Kidney tubule cell (primary cell): ENCODE measurements at regions not wholly inside any gene's neighbourhood (a gene's known extent, or its start where the extent isn't known, plus 50 kb on each side); places are given as distances from the start of the nearest gene placed in this dataset.

ENCODE experiments used
- DNase-seq: peaks from one replicate; pipeline ENCODE4 v3.0.0-alpha.2; 2018; ENCODE audit warnings: low spot score

GRCh38 chr9:107720501-107720900, 230.9 kb upstream of the KLF4 start:
- DNase-seq, result no peak

DNA sequence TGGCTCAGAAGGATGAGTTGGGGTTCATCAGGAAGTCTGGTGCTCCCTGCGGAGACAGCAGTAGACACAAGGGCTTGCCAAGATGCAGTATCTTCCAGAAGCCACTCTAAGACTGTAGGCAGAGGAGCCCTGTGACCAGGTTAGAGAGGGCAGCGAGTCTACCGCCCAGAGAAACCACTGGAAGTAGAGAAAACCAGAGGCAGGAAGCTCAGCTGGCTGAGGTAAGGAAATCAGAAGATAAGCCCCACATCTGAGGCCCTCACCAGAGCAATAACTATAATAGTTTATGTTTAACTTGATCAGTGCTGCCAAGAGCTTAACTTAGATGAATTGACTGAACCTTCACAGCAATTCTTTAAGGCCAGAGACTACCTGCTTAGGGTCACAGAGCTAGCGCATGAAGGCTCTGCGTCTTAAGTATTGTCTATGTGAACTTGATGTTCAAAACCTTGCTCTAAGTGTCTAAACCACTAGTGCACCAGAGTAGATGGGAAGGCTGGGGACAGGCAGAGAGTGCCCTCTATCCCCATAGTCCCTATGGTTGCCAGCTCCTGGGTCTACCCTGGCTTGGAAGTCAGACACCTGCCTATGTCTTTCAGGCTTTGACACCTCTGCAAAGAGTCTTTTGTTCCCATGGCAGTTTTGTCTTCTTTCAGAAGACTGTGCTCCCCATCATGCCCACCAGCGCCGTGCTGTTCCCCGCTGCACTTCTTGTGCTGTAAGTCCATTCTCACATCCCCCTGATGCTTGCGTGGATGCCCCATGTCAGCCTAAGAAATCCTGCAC, 228.2 kb upstream of the KLF4 start:
- peak; percentile 6 for DNase-seq

GRCh38 chr9:107715740-107716139, 226.2 kb upstream of the KLF4 start:
- no peak for DNase-seq

GRCh38 chr9:107713470-107713869, 223.9 kb upstream of the KLF4 start:
- DNase-seq, result no peak

DNA sequence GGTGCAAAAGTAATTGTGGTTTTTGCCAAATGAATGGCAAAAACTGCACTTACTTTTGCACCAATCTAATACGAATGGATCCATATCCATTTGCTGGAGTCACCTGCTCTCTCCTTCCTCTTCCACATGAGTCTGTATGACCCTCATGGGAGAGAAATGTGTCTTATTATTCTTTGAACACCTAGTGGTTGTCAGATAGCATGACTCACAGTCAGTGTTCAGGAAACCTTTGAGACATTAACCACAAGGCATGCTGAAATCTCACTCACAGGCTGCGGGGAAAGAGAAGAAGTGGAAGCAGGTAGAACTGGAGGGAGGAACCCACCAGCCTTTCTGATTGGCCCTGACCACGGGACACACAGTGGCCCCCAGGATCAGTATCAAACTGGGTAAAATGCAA, 222.8 kb upstream of the KLF4 start:
- peak; percentile 96 for DNase-seq

- DNase-seq, result peak; percentile 98
Measured at GRCh38 chr9:107711542-107711941, 222.0 kb upstream of the KLF4 start.

DNA sequence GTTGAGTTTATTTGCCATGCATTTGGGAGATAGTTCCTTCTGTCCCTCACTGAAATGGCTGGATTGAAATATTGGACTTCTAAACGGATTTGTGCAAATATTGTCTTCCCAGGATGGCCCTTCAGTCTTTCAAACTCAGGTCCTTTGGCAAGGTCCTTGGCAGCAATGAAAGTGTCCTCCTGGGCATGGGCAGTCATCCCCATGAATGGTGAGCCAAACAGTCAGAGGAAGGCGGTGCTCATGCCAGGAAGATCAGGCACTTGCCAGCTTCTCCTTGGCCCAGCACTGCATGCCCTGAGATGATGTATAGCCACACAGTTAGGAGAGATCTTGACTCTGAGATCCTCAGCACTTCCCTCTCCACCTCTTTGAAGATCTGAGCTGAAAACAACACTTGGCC, 221.4 kb upstream of the KLF4 start:
- no peak for DNase-seq

GRCh38 chr9:107710546-107710945, 221.0 kb upstream of the KLF4 start:
- DNase-seq, result no peak

DNA sequence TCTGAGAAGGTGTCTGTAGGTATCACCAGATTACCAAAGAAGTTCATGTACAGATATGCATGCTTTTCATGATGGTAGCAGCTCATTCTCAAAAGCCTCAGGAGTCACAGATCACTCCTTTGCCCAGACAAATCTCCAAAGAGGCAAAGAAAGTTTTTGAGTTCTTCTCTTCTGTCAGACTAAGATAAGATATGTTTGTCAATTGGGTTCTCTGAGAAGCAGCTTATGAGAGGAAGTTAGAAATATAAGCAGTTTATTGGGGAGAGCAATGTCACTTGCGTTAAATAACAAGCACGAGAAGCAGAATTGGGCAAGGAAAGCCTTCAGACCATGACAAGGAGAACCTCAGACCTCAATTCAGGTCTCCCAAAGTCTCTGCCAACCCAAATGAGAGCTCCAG, 219.2 kb upstream of the KLF4 start:
- DNase-seq, result no peak

DNA sequence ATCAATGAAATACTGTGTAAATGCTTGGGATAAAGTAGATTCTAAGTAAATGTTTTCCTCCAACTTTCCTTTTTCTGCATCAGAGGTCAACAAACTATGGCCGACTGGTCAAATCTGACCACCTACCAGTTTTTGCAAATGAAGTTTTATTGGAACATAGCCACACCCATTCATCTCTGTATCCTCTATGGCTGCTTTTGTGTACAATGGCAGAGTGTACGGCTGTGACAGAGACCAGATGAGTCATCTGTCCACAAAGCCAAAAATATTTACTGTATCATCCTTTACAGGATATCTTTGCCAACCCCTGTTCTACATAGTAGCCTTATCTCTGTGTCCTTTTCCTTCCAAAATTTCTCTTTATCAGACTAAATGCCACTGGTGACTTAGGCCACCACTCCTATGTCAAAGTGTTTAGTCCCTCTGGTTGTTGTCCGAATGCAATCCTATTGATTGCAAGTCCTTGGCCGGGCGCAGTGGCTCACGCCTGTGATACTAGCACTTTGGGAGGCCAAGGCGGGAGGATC, 218.4 kb upstream of the KLF4 start:
- DNase-seq, result peak; percentile 45

DNA sequence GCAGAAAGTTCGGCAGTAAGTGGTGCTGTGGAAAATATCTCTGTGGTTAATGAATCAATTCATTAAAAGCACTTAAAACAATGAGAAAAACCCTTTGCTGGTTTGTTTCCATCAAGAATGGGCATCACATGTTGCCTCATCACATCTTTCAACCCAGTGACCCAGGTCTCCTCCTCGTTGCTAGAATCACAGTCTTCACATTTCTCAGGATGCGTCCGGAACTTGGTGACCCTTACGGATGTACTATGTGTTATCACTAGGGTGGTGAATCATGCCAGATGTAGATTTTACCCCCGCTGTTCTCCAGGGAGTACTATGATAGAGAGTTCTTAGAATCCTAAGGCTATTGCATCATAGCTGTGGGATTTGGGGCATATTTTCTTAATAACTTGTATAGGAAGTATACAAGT, 217.9 kb upstream of the KLF4 start:
- DNase-seq, result peak; percentile 70

- DNase-seq, result no peak
Measured at GRCh38 chr9:107706701-107707427, 217.3 kb upstream of the KLF4 start.

GRCh38 chr9:107705521-107705920, 216.0 kb upstream of the KLF4 start:
- DNase-seq, result peak; percentile 20

- DNase-seq, result no peak
Measured at GRCh38 chr9:107704774-107705173, 215.2 kb upstream of the KLF4 start.

DNA sequence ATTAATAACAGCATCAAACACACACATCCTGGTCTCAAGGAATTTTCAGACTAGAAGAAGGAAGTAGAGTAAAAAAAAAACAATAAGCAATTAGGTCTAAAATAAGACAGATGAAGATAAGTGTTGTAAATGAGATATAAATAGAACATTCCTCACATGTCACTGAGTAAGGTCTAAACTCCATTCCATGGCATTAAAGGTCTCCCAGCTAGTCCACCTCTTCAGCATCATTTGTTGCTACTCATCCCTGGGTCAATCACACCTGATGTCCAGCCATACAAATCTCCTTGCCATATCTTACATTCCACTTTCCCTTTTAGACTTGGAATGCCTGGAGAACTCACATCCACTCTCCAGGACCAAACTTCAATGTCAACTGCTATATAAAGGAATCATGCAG, 214.1 kb upstream of the KLF4 start:
- DNase-seq, result peak; percentile 12

- DNase-seq, result no peak
Measured at GRCh38 chr9:107700847-107701246, 211.3 kb upstream of the KLF4 start.

DNA sequence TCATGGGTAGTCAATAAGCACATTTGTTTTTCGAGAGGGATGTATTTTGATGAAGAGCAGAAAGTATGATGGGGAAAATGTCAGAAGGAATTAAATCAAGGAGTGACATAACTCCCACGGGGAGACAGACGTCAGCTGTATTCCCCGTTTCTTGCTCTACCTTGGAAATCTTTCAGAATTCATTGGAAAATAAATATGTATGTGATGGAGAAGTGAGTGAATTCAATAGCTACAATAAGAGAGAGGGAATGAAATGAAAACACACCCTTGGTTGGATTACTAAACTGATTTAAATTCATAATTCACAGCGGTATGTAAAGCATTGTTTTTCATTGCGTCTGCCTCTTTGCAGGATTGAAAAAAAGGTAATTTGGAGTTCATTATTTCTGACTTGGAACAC, 209.7 kb upstream of the KLF4 start:
- DNase-seq, result no peak

DNA sequence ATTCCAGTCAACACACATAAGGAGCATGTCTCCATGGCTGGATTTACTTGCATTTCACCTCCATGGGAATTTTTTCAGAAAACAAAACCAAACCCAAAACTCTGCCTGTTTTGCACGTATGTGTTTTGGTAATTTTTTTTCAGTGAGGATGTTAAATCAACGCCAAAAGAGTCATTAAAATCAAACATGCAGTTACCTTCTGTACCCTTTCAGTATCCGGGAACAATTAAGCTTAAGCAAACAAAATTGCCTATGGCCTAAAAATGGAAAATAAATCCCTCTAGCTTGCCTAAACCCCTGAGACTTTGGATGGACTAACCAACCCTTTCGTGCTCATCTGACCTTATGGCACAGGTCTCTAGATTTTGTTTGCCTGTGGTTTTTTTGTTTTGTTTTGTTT, 209.2 kb upstream of the KLF4 start:
- no peak for DNase-seq

GRCh38 chr9:107696302-107696701, 206.7 kb upstream of the KLF4 start:
- DNase-seq, result no peak

- no peak for DNase-seq
Measured at GRCh38 chr9:107694390-107694789, 204.8 kb upstream of the KLF4 start.

GRCh38 chr9:107693625-107694326, 204.2 kb upstream of the KLF4 start:
- DNase-seq, result peak; percentile 86

GRCh38 chr9:107691664-107692063, 202.1 kb upstream of the KLF4 start:
- DNase-seq, result no peak

GRCh38 chr9:107690021-107690420, 200.5 kb upstream of the KLF4 start:
- no peak for DNase-seq
